ENCODE measurements at regions not wholly inside any gene's neighbourhood (a gene's known extent, or its start where the extent isn't known, plus 50 kb on each side); places are given as distances from the start of the nearest gene placed in this dataset.
"Not testable (repeated sequence)": the region's sequence is repeated elsewhere in the genome, so short reads cannot be mapped to it uniquely, and the experiment has no call there.

DNA sequence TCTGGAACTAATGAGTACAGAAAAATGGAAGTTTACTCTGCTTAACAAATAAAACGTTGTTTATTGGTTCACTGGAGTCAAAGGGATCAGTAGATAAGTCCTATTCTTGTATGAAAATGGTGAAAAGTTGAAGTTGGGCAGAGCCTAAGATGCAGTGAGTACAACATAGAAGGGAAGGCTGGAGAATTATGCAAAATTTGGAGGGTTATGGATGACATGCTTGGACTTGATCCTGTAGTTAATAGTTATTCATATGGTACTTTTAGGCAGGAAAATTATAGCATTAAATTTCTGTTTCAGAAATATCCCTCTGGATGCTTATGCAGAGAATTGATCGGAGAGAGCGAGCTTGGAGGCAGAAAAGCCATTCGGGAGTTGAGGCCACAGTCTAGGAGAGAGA lies 167.6 kb downstream of the KCNS3 start:
- no peak for DNase-seq (ENCODE audit: low read depth)

DNA sequence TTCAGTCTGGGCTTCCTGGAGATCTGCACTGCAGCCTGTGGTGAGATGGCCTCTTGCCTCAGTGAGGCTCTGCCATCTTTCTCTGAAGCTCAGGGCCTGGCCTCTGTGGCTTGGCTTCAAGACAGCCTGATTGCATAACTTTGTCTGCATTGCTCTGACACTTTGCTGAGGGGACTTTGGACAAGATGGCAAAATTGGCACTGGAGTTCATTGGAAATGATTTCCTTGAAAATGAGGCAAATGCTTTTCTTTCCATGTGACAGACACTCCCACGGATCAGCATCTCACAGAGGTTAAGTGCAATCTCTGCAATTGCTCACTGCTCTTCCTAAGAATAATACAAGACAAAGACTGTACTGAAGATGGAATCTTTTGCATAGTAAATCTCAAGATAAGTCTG lies 166.8 kb downstream of the KCNS3 start:
- DNase-seq (ENCODE audit: low read depth) = peak; percentile 81

- not testable (repeated sequence) for DNase-seq (ENCODE audit: low read depth)
Measured at GRCh38 chr2:18017381-18017780, 138.9 kb downstream of the KCNS3 start.

GRCh38 chr2:18009891-18010290 lies 131.4 kb downstream of the KCNS3 start:
- no peak for DNase-seq (ENCODE audit: low read depth)

- no peak for DNase-seq (ENCODE audit: low read depth)
Measured at GRCh38 chr2:18005411-18005810, 126.9 kb downstream of the KCNS3 start.

DNA sequence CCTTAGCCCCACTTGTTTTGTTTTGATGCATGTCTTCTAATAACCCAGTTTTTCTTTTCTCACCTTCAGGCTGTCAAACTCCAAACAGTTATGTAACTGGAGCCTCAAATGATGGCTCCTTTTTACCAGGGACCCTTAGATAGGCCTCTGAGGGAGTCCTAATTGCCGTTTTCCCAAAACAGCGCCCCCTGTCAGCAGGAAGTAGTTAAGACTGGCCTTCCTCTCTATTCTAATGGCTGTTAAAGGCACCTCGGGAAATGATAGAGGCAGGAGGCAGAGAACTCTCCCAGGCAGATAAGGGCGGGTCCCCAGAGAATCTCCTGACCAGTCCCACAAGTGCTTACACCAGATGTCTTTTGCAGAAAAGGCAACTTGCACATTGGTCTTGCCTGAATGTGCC lies 123.2 kb downstream of the KCNS3 start:
- DNase-seq (ENCODE audit: low read depth) = no peak

DNA sequence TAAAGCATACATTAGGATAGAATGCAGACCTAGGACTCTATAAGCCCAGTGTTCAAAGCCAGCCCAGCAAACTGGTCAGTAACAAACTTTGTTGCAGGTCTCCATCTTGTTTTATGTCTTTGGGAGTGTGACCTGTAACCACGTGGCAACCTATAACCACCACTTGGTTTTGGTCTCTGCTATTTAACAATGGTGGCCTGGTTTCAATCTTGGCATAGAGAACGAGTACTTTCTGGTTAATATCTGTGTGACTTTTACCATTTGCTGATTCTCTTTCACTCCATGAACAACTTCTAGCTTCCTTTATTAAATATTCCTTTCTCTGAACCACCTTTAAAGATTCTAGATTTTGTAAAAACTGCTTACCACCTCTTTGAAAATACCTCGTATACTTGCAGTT lies 118.5 kb downstream of the KCNS3 start:
- no peak for DNase-seq (ENCODE audit: low read depth)

GRCh38 chr2:17995593-17995992 lies 117.1 kb downstream of the KCNS3 start:
- peak; percentile 76 for DNase-seq (ENCODE audit: low read depth)

All from RPMI7951 (cell line).